Loucy (cell line): ENCODE measurements at regions not wholly inside any gene's neighbourhood (a gene's known extent, or its start where the extent isn't known, plus 50 kb on each side); places are given as distances from the start of the nearest gene placed in this dataset.

ENCODE experiments used
- H2AFZ ChIP-seq: fragments of 200-600 bp; sonication (generic); 2 replicates; pipeline ENCODE4 v1.6.0; 2016; ENCODE audit warnings: antibody characterized with exemption, mild to moderate bottlenecking, low read length, moderate library complexity
- H3F3A ChIP-seq: fragments of 200-600 bp; 2 replicates; pipeline ENCODE4 v1.6.0; 2016; ENCODE audit warnings: antibody characterized with exemption, low read depth, mild to moderate bottlenecking
- H3K27me3 ChIP-seq: fragments of 200-600 bp; sonication (generic); 2 replicates; pipeline ENCODE4 v1.6.1; 2014; ENCODE audit warnings: low read length, mild to moderate bottlenecking; ENCODE audit not compliant: insufficient read depth, poor library complexity, severe bottlenecking
- H3K36me3 ChIP-seq: fragments of 200-600 bp; sonication (generic); 2 replicates; pipeline ENCODE4 v1.6.1; 2016; ENCODE audit warnings: low read length; ENCODE audit not compliant: insufficient read depth
- H3K4me1 ChIP-seq: fragments of 200-600 bp; sonication (generic); 2 replicates; pipeline ENCODE4 v1.5.1; 2014; ENCODE audit warnings: low read length, mild to moderate bottlenecking; ENCODE audit not compliant: insufficient read depth, poor library complexity, severe bottlenecking
- H3K4me2 ChIP-seq: fragments of 200-600 bp; sonication (generic); 2 replicates; pipeline ENCODE4 v1.6.0; 2014; ENCODE audit warnings: antibody characterized with exemption, low read length, low read depth, mild to moderate bottlenecking; ENCODE audit not compliant: poor library complexity, severe bottlenecking
- H3K4me3 ChIP-seq: fragments of 200-600 bp; sonication (generic); 2 replicates; pipeline ENCODE4 v1.5.1; 2014; ENCODE audit warnings: low read length, mild to moderate bottlenecking, mixed read lengths; ENCODE audit not compliant: poor library complexity, severe bottlenecking
- H3K79me2 ChIP-seq: fragments of 200-600 bp; sonication (generic); 2 replicates; pipeline ENCODE4 v1.6.1; 2014; ENCODE audit warnings: low read length; ENCODE audit not compliant: insufficient read depth
- H3K9ac ChIP-seq: fragments of 200-600 bp; sonication (generic); 2 replicates; pipeline ENCODE4 v1.6.0; 2014; ENCODE audit warnings: mild to moderate bottlenecking, low read depth, low read length, moderate library complexity; ENCODE audit not compliant: poor library complexity, severe bottlenecking
- H3K9me2 ChIP-seq: fragments of 200-600 bp; sonication (generic); replicated peaks from 2 replicates; pipeline ENCODE4 v1.6.1; 2016; ENCODE audit warnings: low read depth, low read length, mixed read lengths
- H3K9me3 ChIP-seq: fragments of 200-600 bp; sonication (generic); 2 replicates; pipeline ENCODE4 v1.6.1; 2014; ENCODE audit warnings: mild to moderate bottlenecking, antibody characterized with exemption, low read length, low read depth; ENCODE audit not compliant: insufficient read depth
- H4K20me1 ChIP-seq: fragments of 200-600 bp; sonication (generic); 2 replicates; pipeline ENCODE4 v1.6.0; 2014; ENCODE audit warnings: antibody characterized with exemption, low read length, mild to moderate bottlenecking; ENCODE audit not compliant: insufficient read depth, poor library complexity, severe bottlenecking
- CTCF ChIP-seq: fragments of 200-600 bp; sonication (generic); conservative IDR thresholded peaks from 2 replicates; pipeline ENCODE4 v1.5.1; 2014; ENCODE audit warnings: mild to moderate bottlenecking, antibody characterized with exemption, low read length
- EZH2phosphoT487 ChIP-seq: fragments of 200-600 bp; IDR thresholded peaks from 2 replicates; pipeline ENCODE4 v1.6.1; 2018; ENCODE audit warnings: antibody characterized with exemption, mild to moderate bottlenecking, moderate library complexity, borderline replicate concordance

GRCh38 chr7:96401200-96401599 lies 79.3 kb upstream of the SLC25A13 start:
- Histone ChIP-seq H3K4me3 (no peak overlapping the region), H4K20me1 (no peaks in the 10 kb centered on the region), H3K9ac (no peak overlapping the region), H3K9me3 (no peaks in the 10 kb centered on the region), H2AFZ (no peak overlapping the region), H3K79me2 (no peaks in the 10 kb centered on the region), H3K36me3 (no peaks in the 10 kb centered on the region), H3K4me2 (no peak overlapping the region), H3K27me3 (no peaks in the 10 kb centered on the region), H3K9me2 (no peaks in the 10 kb centered on the region), H3K4me1 (no peaks in the 10 kb centered on the region), H3F3A (no peaks in the 10 kb centered on the region)
- TF ChIP-seq CTCF, result no peak
- no peak for TF ChIP-seq EZH2phosphoT487

- Histone ChIP-seq H3K27me3 (no peaks in the 10 kb centered on the region), H3K36me3 (no peaks in the 10 kb centered on the region), H3K9me3 (no peaks in the 10 kb centered on the region), H2AFZ (no peak overlapping the region), H3K9ac (no peak overlapping the region), H3K79me2 (no peaks in the 10 kb centered on the region), H4K20me1 (no peaks in the 10 kb centered on the region), H3K4me1 (no peaks in the 10 kb centered on the region), H3F3A (no peaks in the 10 kb centered on the region), H3K4me3 (no peak overlapping the region), H3K4me2 (no peak overlapping the region), H3K9me2 (no peaks in the 10 kb centered on the region)
- TF ChIP-seq EZH2phosphoT487 (no peak), CTCF (no peak)
These were observed 78.6 kb upstream of the SLC25A13 start for GRCh38 chr7:96400518-96400917.

- Histone ChIP-seq H4K20me1 (no peaks in the 10 kb centered on the region), H3K4me3 (no peak overlapping the region), H3F3A (no peaks in the 10 kb centered on the region)
These were observed 78.1 kb upstream of the SLC25A13 start for GRCh38 chr7:96400001-96400400.

More at GRCh38 chr7:96400001-96400400, 78.1 kb upstream of the SLC25A13 start:
- no peak for TF ChIP-seq EZH2phosphoT487
- no peak for TF ChIP-seq CTCF
- no peaks in the 10 kb centered on the region for H3K9me2 ChIP-seq
- H3K9me3 ChIP-seq, result no peaks in the 10 kb centered on the region
- H3K4me1 ChIP-seq, result no peaks in the 10 kb centered on the region
- H3K9ac ChIP-seq, result no peak overlapping the region
- no peak overlapping the region for H2AFZ ChIP-seq
- H3K4me2 ChIP-seq, result no peak overlapping the region
- no peaks in the 10 kb centered on the region for H3K27me3 ChIP-seq
- no peaks in the 10 kb centered on the region for H3K36me3 ChIP-seq
- no peaks in the 10 kb centered on the region for H3K79me2 ChIP-seq
